Iris pigment epithelial cell (primary cell): ENCODE measurements at regions not wholly inside any gene's neighbourhood (a gene's known extent, or its start where the extent isn't known, plus 50 kb on each side); places are given as distances from the start of the nearest gene placed in this dataset.

ENCODE experiments used
- DNase-seq: peaks from one replicate; pipeline ENCODE4 v3.0.0-alpha.2; 2011; ENCODE audit warnings: low read depth

DNA sequence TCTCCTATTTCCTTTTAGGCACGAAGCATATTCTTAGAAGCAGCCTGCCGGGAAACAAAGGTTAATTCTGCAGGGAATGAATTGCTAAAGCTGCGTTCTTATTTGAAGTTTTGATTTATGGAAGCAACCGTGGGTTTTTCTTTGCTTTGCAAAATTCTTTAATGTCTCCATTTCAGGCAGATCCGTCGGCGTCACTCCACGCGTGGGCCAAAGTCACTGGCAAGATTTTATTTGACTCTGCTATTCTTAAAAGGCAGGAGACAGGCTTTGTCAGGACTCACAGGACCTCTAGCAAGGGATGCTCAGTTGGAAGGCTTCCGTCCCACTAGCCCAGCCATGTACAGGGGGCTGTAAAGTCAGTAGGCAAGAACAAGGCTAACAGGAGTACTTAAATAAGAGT is 387.3 kb upstream of the XYLT1 start:
- no peak for DNase-seq

DNA sequence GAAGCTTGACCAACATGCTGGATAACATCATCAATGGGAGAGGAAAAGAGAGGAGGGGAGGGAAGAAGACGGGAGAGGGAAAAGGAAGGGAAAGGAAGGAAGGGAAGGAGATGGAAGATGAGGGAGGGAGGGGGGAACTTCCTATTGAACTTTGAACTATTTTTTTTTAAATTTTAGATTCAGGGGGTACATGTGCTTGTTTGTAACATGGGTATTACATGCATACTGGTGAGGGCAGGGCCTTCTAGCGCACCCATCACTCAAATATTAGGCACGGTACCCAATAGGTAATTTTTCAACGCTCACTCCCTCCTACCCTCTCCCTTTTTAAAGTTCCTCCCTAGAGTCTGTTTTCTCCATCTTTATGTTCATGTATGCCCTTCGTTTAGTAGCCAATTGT is 383.2 kb upstream of the XYLT1 start:
- DNase-seq: no peak

DNA sequence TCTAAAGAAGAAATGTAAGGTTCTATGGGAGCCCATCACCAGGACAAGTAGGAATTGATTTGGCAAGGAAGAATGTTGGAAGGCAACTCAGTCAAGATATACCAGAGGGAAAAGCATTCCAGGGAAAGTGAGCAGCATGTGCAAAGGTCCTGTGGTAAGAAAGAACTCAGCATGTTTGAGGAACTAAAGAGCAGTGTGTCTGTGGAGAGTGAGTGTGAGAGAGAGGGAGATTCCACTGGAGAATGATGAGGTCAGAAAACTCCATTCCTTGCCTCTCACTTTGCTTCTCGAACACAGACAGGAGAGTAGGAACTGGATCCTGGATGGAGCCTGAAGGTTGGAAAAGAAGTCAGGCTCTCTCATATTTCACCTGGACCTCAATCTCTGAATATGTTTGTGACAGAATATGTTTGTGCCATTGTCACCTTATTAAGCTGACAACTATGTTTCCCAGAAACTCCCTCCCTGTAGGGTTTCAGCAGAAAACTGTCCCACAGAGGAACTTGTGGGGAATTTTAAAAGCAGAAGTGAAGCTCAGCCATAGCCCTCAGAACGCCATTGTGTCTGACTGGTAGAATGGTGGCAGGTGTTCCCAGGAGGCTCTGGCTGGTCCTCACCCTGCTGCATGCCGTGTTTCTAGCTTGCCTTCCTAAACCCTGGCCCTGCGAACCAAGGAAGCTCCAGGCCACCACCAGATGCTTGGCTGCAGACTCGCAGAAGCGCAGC is 382.4 kb upstream of the XYLT1 start:
- no peak for DNase-seq

- no peak for DNase-seq
Measured at GRCh38 chr16:17850581-17851250, 380.0 kb upstream of the XYLT1 start.

DNA sequence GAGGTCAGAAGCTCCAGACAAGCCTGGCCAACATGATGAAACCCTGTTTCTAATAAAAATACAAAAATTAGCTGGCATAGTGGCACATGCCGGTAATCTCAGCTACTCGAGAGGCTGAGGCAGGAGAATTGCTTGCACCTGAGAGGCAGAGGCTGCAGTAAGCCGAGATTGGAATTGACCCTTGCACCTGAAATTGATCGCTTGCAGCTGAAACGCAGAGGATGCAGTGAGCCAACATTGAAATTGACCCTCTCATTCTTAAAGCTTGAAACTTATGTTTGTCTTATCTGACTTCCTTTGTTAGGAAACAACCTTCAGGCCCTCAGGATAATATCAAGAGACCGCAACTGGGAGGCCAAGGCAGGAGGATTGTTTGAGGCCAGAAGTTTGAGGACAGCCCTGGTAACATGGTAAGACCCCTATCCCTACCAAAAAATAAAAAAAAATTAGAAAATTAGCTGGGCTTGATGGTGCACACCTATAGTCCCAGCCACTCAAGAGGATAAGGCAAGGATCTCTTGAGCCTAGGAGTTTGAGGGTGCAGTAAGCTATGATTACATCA is 376.6 kb upstream of the XYLT1 start:
- no peak for DNase-seq

- no peak for DNase-seq
Measured at GRCh38 chr16:17846030-17846429, 375.3 kb upstream of the XYLT1 start.

- DNase-seq: no peak
Measured at GRCh38 chr16:17845031-17845430, 374.3 kb upstream of the XYLT1 start.

GRCh38 chr16:17843905-17844304 is 373.1 kb upstream of the XYLT1 start:
- no peak for DNase-seq

GRCh38 chr16:17839907-17840306 is 369.1 kb upstream of the XYLT1 start:
- DNase-seq: no peak

DNA sequence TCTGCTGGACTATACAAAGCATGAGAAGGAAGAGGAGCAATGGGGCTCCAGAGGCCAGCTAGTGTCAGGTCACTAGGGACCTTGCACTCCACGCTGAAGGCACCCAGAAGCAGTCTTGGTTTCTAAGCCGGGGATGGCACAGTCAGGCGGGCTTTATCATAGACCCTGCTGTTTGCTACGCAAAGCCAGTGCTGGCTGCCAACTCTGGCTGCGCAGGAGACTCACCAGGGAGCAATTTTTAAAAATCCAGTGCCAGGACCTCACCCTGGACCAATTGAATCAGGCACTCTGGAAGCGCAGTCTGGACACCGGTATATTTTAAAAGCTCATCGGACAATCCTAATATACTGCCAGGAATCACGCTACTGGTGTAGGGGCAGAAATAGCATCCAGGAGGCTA is 368.5 kb upstream of the XYLT1 start:
- DNase-seq: no peak

DNA sequence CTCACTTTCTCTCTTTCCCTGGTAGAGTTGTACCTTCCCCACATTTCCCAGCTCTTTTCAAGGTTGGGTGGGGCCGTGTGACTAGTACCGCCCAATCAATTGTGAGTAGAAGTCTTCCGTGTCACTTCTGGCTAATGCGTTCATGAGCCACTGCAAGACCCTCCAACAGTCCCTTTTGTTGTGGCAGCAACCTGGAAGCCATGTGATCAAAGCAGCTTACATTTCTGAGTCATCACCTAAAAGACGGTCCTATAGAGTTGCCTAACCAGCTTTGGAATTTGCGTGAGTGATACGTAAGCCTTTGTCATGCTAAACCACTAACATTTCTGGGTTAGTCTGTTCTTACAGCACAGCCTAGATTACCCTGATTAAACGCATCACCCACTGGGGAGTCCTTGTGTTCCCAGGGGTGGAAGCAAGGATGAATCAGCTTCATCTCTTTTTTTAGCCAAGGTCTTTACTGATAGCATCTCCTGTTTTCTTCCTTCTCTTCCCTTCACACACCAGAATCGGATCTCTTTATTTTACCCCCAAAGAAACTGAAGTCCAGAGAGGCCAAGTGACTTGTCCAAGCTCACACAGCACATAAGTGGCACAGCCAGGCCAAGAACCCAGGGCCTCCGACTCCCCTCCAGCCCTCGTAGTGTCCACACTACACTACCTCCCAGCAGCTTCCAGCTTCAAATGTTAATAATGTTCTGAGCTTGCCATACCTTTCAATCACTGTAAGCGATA is 366.3 kb upstream of the XYLT1 start:
- peak; percentile 61 for DNase-seq

- no peak for DNase-seq
Measured at GRCh38 chr16:17835118-17835876, 364.5 kb upstream of the XYLT1 start.

DNA sequence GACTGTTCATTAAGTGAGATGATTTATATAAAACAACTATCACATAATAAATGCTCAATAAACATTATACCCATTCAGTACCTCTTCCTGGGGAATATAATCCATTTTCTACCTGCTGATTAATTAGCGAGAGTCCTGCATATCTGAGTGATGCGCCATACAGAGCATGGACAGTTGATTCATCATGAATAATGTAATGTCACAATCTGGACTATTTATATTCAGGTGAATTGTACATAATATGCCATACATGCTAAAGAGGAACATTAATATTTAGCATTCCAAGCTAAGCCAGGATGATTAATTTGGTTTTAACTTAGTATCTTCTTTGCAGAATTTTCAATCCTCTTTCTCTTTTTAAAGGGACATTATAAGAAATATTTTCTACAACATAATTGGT is 362.0 kb upstream of the XYLT1 start:
- no peak for DNase-seq

- DNase-seq: no peak
Measured at GRCh38 chr16:17831330-17831729, 360.6 kb upstream of the XYLT1 start.

DNA sequence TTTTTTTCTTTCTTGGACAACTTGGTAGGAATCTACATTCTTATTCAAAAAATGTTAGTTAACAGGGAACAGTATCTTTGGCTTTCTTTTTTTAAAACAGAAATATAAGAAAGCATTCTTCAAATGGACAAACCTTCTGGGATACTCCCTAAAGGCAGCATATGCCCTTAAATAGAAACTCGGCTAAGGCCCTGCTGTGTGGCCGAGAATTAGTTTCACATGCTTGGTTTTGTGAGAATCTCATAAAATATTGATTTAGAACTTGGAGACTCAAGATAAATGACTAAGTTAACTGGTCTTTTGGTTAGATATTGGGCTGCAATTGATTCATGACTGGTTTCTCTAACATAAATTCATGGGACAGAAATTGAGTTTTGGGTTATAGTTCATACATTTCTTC is 359.9 kb upstream of the XYLT1 start:
- DNase-seq: no peak

- DNase-seq: no peak
Measured at GRCh38 chr16:17829811-17830210, 359.1 kb upstream of the XYLT1 start.

- peak; percentile 39 for DNase-seq
Measured at GRCh38 chr16:17828012-17828411, 357.3 kb upstream of the XYLT1 start.

GRCh38 chr16:17827313-17827712 is 356.6 kb upstream of the XYLT1 start:
- DNase-seq: peak; percentile 7

DNA sequence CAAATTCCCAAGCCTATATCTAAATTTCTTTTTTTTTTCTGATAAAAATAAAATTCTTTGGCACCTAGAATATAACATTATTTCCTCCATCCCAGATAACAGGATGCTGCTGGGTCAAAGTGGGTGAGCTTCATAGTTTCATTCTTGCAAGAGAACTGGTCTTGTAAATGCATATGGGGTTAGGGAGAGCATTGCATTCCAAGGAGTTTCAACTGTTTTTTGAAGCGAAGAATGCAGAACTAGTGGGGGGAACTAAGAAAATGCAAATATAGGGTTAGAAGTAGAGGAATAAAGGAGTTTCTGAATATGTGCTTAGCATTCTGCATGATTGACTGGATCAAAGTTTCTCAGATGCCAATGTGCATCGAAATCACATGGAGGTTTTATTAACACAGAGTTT is 347.2 kb upstream of the XYLT1 start:
- DNase-seq: no peak

GRCh38 chr16:17817260-17817659 is 346.5 kb upstream of the XYLT1 start:
- DNase-seq: no peak

DNA sequence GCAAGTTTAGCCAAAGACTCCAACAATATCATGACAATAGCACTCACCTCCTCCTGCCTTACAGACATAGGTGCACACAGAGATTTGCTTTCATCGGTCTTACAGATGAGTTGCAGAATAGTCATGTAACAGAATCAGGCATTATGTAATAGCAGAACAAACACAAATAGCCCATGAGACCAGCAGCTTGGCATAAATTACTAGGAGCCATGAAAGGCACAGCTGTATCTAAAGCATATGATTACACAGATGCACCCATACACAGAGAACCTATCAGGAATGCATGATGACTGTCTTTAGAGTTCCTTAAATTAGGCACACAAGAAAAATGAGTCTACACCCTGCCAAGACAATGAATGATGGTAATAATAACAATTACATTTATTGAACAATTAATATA is 342.0 kb upstream of the XYLT1 start:
- DNase-seq: no peak

- DNase-seq: no peak
Measured at GRCh38 chr16:17804857-17805256, 334.1 kb upstream of the XYLT1 start.
